ENCODE measurements at regions not wholly inside any gene's neighbourhood (a gene's known extent, or its start where the extent isn't known, plus 50 kb on each side); places are given as distances from the start of the nearest gene placed in this dataset.

DNA sequence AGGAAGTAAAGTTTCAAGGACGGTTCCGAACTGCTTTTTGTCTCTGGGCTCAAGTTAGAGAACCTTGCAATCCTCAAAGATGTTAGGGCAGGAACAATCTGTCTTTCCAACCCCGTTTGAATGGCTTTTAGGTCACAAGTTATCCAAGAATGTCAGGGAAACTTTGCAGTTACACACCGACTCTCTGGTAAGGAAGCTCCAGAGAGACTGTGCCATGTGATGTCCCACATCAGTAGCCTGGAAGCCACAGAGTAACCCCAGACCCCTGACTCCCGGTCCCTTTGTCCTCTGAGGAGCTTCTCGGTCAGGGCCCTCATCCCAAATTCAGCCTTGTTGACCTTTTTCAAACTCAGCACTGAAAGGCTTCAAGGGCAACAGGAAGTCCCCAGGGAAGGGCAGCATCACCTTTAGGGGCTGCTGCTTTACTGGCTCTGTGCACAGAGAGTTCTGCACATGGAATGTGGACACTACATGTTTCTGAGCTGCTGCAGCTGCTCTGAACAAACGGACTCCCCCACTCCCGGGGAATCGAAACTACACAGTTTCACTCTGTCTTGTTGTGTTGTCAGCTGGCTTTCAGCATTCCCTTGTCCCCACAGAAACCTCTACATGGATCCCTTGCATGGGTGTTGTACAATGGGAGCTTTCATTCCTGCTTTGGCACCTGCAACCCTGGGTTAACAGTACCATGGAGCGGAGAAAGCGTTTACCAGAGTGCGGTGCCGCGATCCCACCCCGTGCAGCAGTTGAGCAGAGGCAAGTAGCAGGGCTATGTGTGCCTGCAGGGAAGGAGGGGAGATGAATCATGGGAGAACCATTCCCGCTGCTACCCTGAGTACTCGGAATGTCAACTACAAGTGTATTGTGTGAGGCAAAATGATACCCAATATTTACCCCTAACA is 408.2 kb upstream of the THBS1 start:
- no peaks in the 10 kb centered on the region for H3K9me3 ChIP-seq
- peak overlapping the region; percentile 9 to 30 (median 16) for H3K4me3 ChIP-seq
- in situ Hi-C loops (cut with MboI; ENCODE audit: low sequenced_read_pairs in 4 of 4) (loop anchor here in 1 of 4 donors (25.0 kb wide), 1 partner anchor 415 kb away; the partner anchor contains the start of gene THBS1), intact Hi-C loops (cut with DNase I; ENCODE audit: low total_unique reads) (loop anchor here (5.0 kb wide), 1 partner anchor 585 kb away; no protein-coding TSS in a partner anchor)
- ATAC-seq (peak; percentile 49 to 58), DNase-seq (peak in 1 of 2 donors; percentile 18)
- H3K4me1 ChIP-seq: no peaks in the 10 kb centered on the region
- TF ChIP-seq, protein P1, sequence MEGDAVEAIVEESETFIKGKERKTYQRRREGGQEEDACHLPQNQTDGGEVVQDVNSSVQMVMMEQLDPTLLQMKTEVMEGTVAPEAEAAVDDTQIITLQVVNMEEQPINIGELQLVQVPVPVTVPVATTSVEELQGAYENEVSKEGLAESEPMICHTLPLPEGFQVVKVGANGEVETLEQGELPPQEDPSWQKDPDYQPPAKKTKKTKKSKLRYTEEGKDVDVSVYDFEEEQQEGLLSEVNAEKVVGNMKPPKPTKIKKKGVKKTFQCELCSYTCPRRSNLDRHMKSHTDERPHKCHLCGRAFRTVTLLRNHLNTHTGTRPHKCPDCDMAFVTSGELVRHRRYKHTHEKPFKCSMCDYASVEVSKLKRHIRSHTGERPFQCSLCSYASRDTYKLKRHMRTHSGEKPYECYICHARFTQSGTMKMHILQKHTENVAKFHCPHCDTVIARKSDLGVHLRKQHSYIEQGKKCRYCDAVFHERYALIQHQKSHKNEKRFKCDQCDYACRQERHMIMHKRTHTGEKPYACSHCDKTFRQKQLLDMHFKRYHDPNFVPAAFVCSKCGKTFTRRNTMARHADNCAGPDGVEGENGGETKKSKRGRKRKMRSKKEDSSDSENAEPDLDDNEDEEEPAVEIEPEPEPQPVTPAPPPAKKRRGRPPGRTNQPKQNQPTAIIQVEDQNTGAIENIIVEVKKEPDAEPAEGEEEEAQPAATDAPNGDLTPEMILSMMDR (IDR thresholded peaks at IDR 0.05 in 4 of 5, conservative IDR thresholded peaks at IDR 0.05 in 1 of 5): no peak
- no peak for TF ChIP-seq POLR2A (IDR thresholded peaks at IDR 0.05)
- H3K36me3 ChIP-seq: no peaks in the 10 kb centered on the region
- H3K27me3 ChIP-seq: no peaks in the 10 kb centered on the region
- peak overlapping the region in 1 of 4 donors; percentile 40 for H3K27ac ChIP-seq

DNA sequence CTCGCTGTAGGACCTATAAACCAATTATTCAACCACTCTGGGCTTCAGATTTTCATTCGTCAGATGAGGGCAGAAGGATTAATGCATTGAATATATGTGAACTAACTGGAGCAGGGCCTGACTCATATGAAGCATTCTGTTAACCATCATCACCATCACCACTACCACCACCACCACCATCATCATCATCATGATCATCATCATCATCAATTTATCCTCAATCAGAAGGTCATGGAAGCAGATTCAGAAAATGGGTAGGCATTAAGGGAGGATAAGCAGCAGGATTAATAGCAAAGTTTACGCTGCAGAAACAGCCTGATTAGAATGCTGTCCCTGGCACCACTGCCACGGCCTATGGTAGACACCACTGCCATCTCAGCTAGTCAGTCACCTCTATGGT is 407.5 kb upstream of the THBS1 start:
- Histone ChIP-seq H3K4me3 (no peak overlapping the region), H3K27me3 (no peaks in the 10 kb centered on the region), H3K4me1 (no peaks in the 10 kb centered on the region), H3K9me3 (no peaks in the 10 kb centered on the region), H3K36me3 (no peaks in the 10 kb centered on the region), H3K27ac (no peak overlapping the region)
- DNase-seq: no peak
- in situ Hi-C loops (cut with MboI; ENCODE audit: low sequenced_read_pairs in 4 of 4) (loop anchor here in 1 of 4 donors (25.0 kb wide), 1 partner anchor 414 kb away; the partner anchor contains the start of gene THBS1), intact Hi-C loops (cut with DNase I; ENCODE audit: low total_unique reads) (loop anchor here (5.0 kb wide), 1 partner anchor 584 kb away; no protein-coding TSS in a partner anchor)
- no peak for ATAC-seq
- no peak for TF ChIP-seq POLR2A (IDR thresholded peaks at IDR 0.05)
- TF ChIP-seq, protein P1 (IDR thresholded peaks at IDR 0.05 in 4 of 5, conservative IDR thresholded peaks at IDR 0.05 in 1 of 5): no peak

DNA sequence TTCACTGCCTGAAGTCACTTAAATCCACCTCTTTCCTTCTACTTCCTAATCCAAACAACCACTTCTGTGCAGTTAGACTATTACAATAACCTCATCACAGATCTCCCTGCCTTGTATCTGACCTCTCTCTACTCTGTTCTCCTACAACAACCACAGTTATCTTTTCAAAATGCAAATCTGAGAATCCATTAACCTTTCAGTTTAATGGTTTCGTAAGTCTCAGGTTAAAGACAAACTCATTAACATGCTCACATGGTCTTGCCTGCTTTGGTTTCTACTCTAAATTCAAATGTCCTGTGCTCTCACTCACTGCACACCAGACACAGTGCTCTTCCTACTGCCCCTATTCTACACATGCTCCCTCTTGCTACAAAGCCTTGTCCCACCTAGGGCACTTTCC is 406.5 kb upstream of the THBS1 start:
- TF ChIP-seq POLR2A (IDR thresholded peaks at IDR 0.05): no peak
- TF ChIP-seq, protein P1 (IDR thresholded peaks at IDR 0.05 in 4 of 5, conservative IDR thresholded peaks at IDR 0.05 in 1 of 5): no peak
- in situ Hi-C loops (cut with MboI; ENCODE audit: low sequenced_read_pairs in 4 of 4): loop anchor here in 1 of 4 donors (25.0 kb wide), 1 partner anchor 413 kb away; the partner anchor contains the start of gene THBS1
- Histone ChIP-seq H3K9me3 (no peaks in the 10 kb centered on the region), H3K27ac (no peak overlapping the region), H3K27me3 (no peaks in the 10 kb centered on the region), H3K4me3 (no peak overlapping the region), H3K4me1 (no peaks in the 10 kb centered on the region), H3K36me3 (no peaks in the 10 kb centered on the region)
- ATAC-seq (no peak), DNase-seq (no peak)
- intact Hi-C loops (cut with DNase I; ENCODE audit: low total_unique reads): loop anchor here (5.0 kb wide), 1 partner anchor 583 kb away; no protein-coding TSS in a partner anchor

DNA sequence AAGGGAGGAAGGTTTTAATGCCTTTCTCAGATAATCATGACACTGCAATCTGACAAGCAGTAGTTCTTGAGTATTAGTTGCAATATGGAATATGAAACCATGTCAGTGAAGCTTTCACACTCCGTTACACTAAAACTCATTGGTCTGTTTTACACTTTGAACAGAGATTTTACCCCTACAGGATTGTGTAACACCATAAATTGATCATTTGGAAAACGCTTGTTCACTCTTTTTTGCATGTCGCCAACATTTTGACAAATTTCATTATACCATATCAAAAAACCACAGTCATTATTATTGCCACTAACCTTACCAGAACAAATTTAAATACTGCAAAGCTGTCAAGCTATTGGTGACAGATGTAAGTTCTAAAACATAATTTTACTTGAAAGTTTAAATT is 404.8 kb upstream of the THBS1 start:
- Histone ChIP-seq H3K36me3 (no peaks in the 10 kb centered on the region), H3K27ac (no peak overlapping the region), H3K9me3 (no peaks in the 10 kb centered on the region), H3K4me3 (no peak overlapping the region), H3K27me3 (no peaks in the 10 kb centered on the region), H3K4me1 (no peaks in the 10 kb centered on the region)
- in situ Hi-C loops (cut with MboI; ENCODE audit: low sequenced_read_pairs in 4 of 4): no loop called here
- ATAC-seq: no peak
- DNase-seq: no peak
- no peak for TF ChIP-seq POLR2A (IDR thresholded peaks at IDR 0.05)
- TF ChIP-seq, protein P1 (IDR thresholded peaks at IDR 0.05 in 4 of 5, conservative IDR thresholded peaks at IDR 0.05 in 1 of 5): no peak
- intact Hi-C loops (cut with DNase I; ENCODE audit: low total_unique reads): no loop called here
